GM18520 (cell line): ENCODE measurements at regions not wholly inside any gene's neighbourhood (a gene's known extent, or its start where the extent isn't known, plus 50 kb on each side); places are given as distances from the start of the nearest gene placed in this dataset.

Experiments
- ATAC-seq: cut with Tn5 transposase; IDR thresholded peaks from one replicate; pipeline ENCODE4 v1.9.1; 2021; ENCODE audit not compliant: unreplicated experiment

- no peak for ATAC-seq
Observed at GRCh38 chr18:67926929-67927864, 410.7 kb upstream of the DSEL start.

- ATAC-seq: no peak
Observed at GRCh38 chr18:67924656-67925055, 408.1 kb upstream of the DSEL start.

- ATAC-seq: no peak
Observed at GRCh38 chr18:67919316-67919715, 402.8 kb upstream of the DSEL start.

GRCh38 chr18:67916097-67916496 lies 399.6 kb upstream of the DSEL start:
- no peak for ATAC-seq

- ATAC-seq: no peak
Observed at GRCh38 chr18:67913040-67913439, 396.5 kb upstream of the DSEL start.

GRCh38 chr18:67901573-67901972 lies 385.1 kb upstream of the DSEL start:
- ATAC-seq: no peak

- ATAC-seq: no peak
Observed at GRCh38 chr18:67896451-67896850, 379.9 kb upstream of the DSEL start.

- no peak for ATAC-seq
Observed at GRCh38 chr18:67893916-67894315, 377.4 kb upstream of the DSEL start.

GRCh38 chr18:67876871-67877270 lies 360.4 kb upstream of the DSEL start:
- ATAC-seq: no peak

GRCh38 chr18:67875944-67876343 lies 359.4 kb upstream of the DSEL start:
- ATAC-seq: no peak

GRCh38 chr18:67875060-67875459 lies 358.5 kb upstream of the DSEL start:
- ATAC-seq: no peak

GRCh38 chr18:67865400-67865799 lies 348.9 kb upstream of the DSEL start:
- ATAC-seq: no peak

GRCh38 chr18:67864677-67865340 lies 348.3 kb upstream of the DSEL start:
- no peak for ATAC-seq

- no peak for ATAC-seq
Observed at GRCh38 chr18:67862069-67862468, 345.5 kb upstream of the DSEL start.

GRCh38 chr18:67854340-67854739 lies 337.8 kb upstream of the DSEL start:
- ATAC-seq: no peak

GRCh38 chr18:67846422-67847098 lies 330.0 kb upstream of the DSEL start:
- ATAC-seq: no peak

GRCh38 chr18:67845035-67845434 lies 328.5 kb upstream of the DSEL start:
- ATAC-seq: no peak

- ATAC-seq: no peak
Observed at GRCh38 chr18:67840379-67840778, 323.9 kb upstream of the DSEL start.

GRCh38 chr18:67818432-67818831 lies 301.9 kb upstream of the DSEL start:
- no peak for ATAC-seq

- no peak for ATAC-seq
Observed at GRCh38 chr18:67815280-67815679, 298.8 kb upstream of the DSEL start.

GRCh38 chr18:67813380-67814028 lies 297.0 kb upstream of the DSEL start:
- ATAC-seq: no peak
